Activated CD4-positive, alpha-beta T cell treated with anti-CD3 and anti-CD28 coated beads for 48 hours (primary cell): ENCODE measurements at regions not wholly inside any gene's neighbourhood (a gene's known extent, or its start where the extent isn't known, plus 50 kb on each side); places are given as distances from the start of the nearest gene placed in this dataset.

Experiments
- DNase-seq: peaks from one replicate; pipeline ENCODE4 v3.0.0-alpha.2; 2020

- DNase-seq: no peak
Measured at GRCh38 chr3:194805546-194805945, 119.9 kb downstream of the FAM43A start.

- DNase-seq: no peak
Measured at GRCh38 chr3:194806991-194807630, 121.4 kb downstream of the FAM43A start.

GRCh38 chr3:194808640-194809097, 123.0 kb downstream of the FAM43A start:
- DNase-seq: no peak

GRCh38 chr3:194809382-194809781, 123.7 kb downstream of the FAM43A start:
- DNase-seq: no peak

GRCh38 chr3:194810076-194810475, 124.4 kb downstream of the FAM43A start:
- DNase-seq: no peak

GRCh38 chr3:194811118-194811517, 125.4 kb downstream of the FAM43A start:
- DNase-seq: no peak

GRCh38 chr3:194812176-194812575, 126.5 kb downstream of the FAM43A start:
- no peak for DNase-seq

GRCh38 chr3:194814878-194815357, 129.2 kb downstream of the FAM43A start:
- no peak for DNase-seq

GRCh38 chr3:194816748-194817591, 131.3 kb downstream of the FAM43A start:
- DNase-seq: no peak

- no peak for DNase-seq
Measured at GRCh38 chr3:194817592-194817930, 131.9 kb downstream of the FAM43A start.

- no peak for DNase-seq
Measured at GRCh38 chr3:194817936-194818335, 132.3 kb downstream of the FAM43A start.

- DNase-seq: no peak
Measured at GRCh38 chr3:194824100-194824499, 138.4 kb downstream of the FAM43A start.

- DNase-seq: no peak
Measured at GRCh38 chr3:194824701-194825111, 139.0 kb downstream of the FAM43A start.

- no peak for DNase-seq
Measured at GRCh38 chr3:194826594-194826993, 140.9 kb downstream of the FAM43A start.

GRCh38 chr3:194827486-194827885, 141.8 kb downstream of the FAM43A start:
- DNase-seq: no peak

- no peak for DNase-seq
Measured at GRCh38 chr3:194828116-194828515, 142.4 kb downstream of the FAM43A start.

GRCh38 chr3:194828926-194829325, 143.2 kb downstream of the FAM43A start:
- no peak for DNase-seq

GRCh38 chr3:194830401-194830800, 144.7 kb downstream of the FAM43A start:
- DNase-seq: no peak

- DNase-seq: no peak
Measured at GRCh38 chr3:194830978-194831377, 145.3 kb downstream of the FAM43A start.

- DNase-seq: no peak
Measured at GRCh38 chr3:194832346-194833104, 146.8 kb downstream of the FAM43A start.

GRCh38 chr3:194833114-194833910, 147.6 kb downstream of the FAM43A start:
- DNase-seq: no peak

GRCh38 chr3:194836661-194837060, 151.0 kb downstream of the FAM43A start:
- DNase-seq: no peak
